ENCODE measurements at regions not wholly inside any gene's neighbourhood (a gene's known extent, or its start where the extent isn't known, plus 50 kb on each side); places are given as distances from the start of the nearest gene placed in this dataset.

GRCh38 chr2:144824306-144825080 lies 304.6 kb upstream of the ZEB2 start:
- Histone ChIP-seq H3K4me3 (ENCODE audit: severe bottlenecking) (no peak overlapping the region), H3K36me3 (ENCODE audit: low read depth) (no peaks in the 10 kb centered on the region), H3K27me3 (ENCODE audit: insufficient read depth, poor library complexity, severe bottlenecking) (no peaks in the 10 kb centered on the region), H3K4me1 (ENCODE audit: insufficient read depth, poor library complexity, severe bottlenecking) (peaks cover 4% of the 10 kb centered on the region), H3K27ac (ENCODE audit: poor library complexity, severe bottlenecking) (no peak overlapping the region), H3K9me3 (ENCODE audit: severe bottlenecking) (no peaks in the 10 kb centered on the region)
- ATAC-seq (ENCODE audit: low read depth) (peak; percentile 40; the same call in 1 of the 3 replicates), DNase-seq (ENCODE audit: low spot score) (no peak)
- TF ChIP-seq CTCF (IDR thresholded peaks at IDR 0.05; ENCODE audit: poor library complexity, severe bottlenecking) = no peak

GRCh38 chr2:144822966-144823365 lies 303.0 kb upstream of the ZEB2 start:
- peaks cover 4% of the 10 kb centered on the region for H3K4me1 ChIP-seq (ENCODE audit: insufficient read depth, poor library complexity, severe bottlenecking)
- H3K27ac ChIP-seq (ENCODE audit: poor library complexity, severe bottlenecking) = no peak overlapping the region
- DNase-seq (ENCODE audit: low spot score) = no peak
- no peaks in the 10 kb centered on the region for H3K36me3 ChIP-seq (ENCODE audit: low read depth)
- no peak for ATAC-seq (ENCODE audit: low read depth)
- H3K4me3 ChIP-seq (ENCODE audit: severe bottlenecking) = no peak overlapping the region
- H3K9me3 ChIP-seq (ENCODE audit: severe bottlenecking) = no peaks in the 10 kb centered on the region
- no peaks in the 10 kb centered on the region for H3K27me3 ChIP-seq (ENCODE audit: insufficient read depth, poor library complexity, severe bottlenecking)
- no peak for TF ChIP-seq CTCF (IDR thresholded peaks at IDR 0.05; ENCODE audit: poor library complexity, severe bottlenecking)

GRCh38 chr2:144812288-144812687 lies 292.4 kb upstream of the ZEB2 start:
- Histone ChIP-seq H3K36me3 (ENCODE audit: low read depth) (no peaks in the 10 kb centered on the region), H3K27me3 (ENCODE audit: insufficient read depth, poor library complexity, severe bottlenecking) (no peaks in the 10 kb centered on the region), H3K4me3 (ENCODE audit: severe bottlenecking) (no peak overlapping the region), H3K4me1 (ENCODE audit: insufficient read depth, poor library complexity, severe bottlenecking) (no peaks in the 10 kb centered on the region), H3K27ac (ENCODE audit: poor library complexity, severe bottlenecking) (no peak overlapping the region), H3K9me3 (ENCODE audit: severe bottlenecking) (no peaks in the 10 kb centered on the region)
- TF ChIP-seq CTCF (IDR thresholded peaks at IDR 0.05; ENCODE audit: poor library complexity, severe bottlenecking) = no peak
- ATAC-seq (ENCODE audit: low read depth) (no peak), DNase-seq (ENCODE audit: low spot score) (no peak)

- no peak for TF ChIP-seq CTCF (IDR thresholded peaks at IDR 0.05; ENCODE audit: poor library complexity, severe bottlenecking)
These were observed 281.8 kb upstream of the ZEB2 start for GRCh38 chr2:144801766-144802165.

GRCh38 chr2:144801325-144801724 lies 281.4 kb upstream of the ZEB2 start:
- DNase-seq (ENCODE audit: low spot score) (no peak), ATAC-seq (ENCODE audit: low read depth) (no peak)
- Histone ChIP-seq H3K4me1 (ENCODE audit: insufficient read depth, poor library complexity, severe bottlenecking) (no peaks in the 10 kb centered on the region), H3K36me3 (ENCODE audit: low read depth) (no peaks in the 10 kb centered on the region), H3K27me3 (ENCODE audit: insufficient read depth, poor library complexity, severe bottlenecking) (no peaks in the 10 kb centered on the region), H3K27ac (ENCODE audit: poor library complexity, severe bottlenecking) (no peak overlapping the region), H3K9me3 (ENCODE audit: severe bottlenecking) (no peaks in the 10 kb centered on the region), H3K4me3 (ENCODE audit: severe bottlenecking) (no peak overlapping the region)
- no peak for TF ChIP-seq CTCF (IDR thresholded peaks at IDR 0.05; ENCODE audit: poor library complexity, severe bottlenecking)

More at GRCh38 chr2:144801766-144802165, 281.8 kb upstream of the ZEB2 start:
- no peak for DNase-seq (ENCODE audit: low spot score)
- Histone ChIP-seq H3K4me3 (ENCODE audit: severe bottlenecking) (no peak overlapping the region), H3K27me3 (ENCODE audit: insufficient read depth, poor library complexity, severe bottlenecking) (no peaks in the 10 kb centered on the region), H3K27ac (ENCODE audit: poor library complexity, severe bottlenecking) (no peak overlapping the region), H3K4me1 (ENCODE audit: insufficient read depth, poor library complexity, severe bottlenecking) (no peaks in the 10 kb centered on the region), H3K36me3 (ENCODE audit: low read depth) (no peaks in the 10 kb centered on the region), H3K9me3 (ENCODE audit: severe bottlenecking) (no peaks in the 10 kb centered on the region)
- peak; percentile 78 for ATAC-seq (ENCODE audit: low read depth)

Measured in RWPE2 (cell line).